HFFc6 (cell line): ENCODE measurements at regions not wholly inside any gene's neighbourhood (a gene's known extent, or its start where the extent isn't known, plus 50 kb on each side); places are given as distances from the start of the nearest gene placed in this dataset.

Experiments
- DNase-seq: peaks from one replicate; pipeline ENCODE4 v3.0.0-alpha.2; 2018
- H3K27ac Mint-ChIP-seq: 2 replicates; pipeline ENCODE4 v1.8.0; 2020; ENCODE audit warnings: mild to moderate bottlenecking, mixed read lengths
- H3K27me3 Mint-ChIP-seq: 2 replicates; pipeline ENCODE4 v1.8.0; 2021; ENCODE audit warnings: mild to moderate bottlenecking, moderate library complexity, mixed read lengths; ENCODE audit not compliant: insufficient read depth
- H3K36me3 Mint-ChIP-seq: 2 replicates; pipeline ENCODE4 v1.8.0; 2021; ENCODE audit warnings: low read depth, mixed read lengths
- H3K4me1 Mint-ChIP-seq: 2 replicates; pipeline ENCODE4 v1.8.0; 2020; ENCODE audit warnings: low read depth, mixed read lengths
- H3K4me3 Mint-ChIP-seq: 2 replicates; pipeline ENCODE4 v1.8.0; 2020; ENCODE audit warnings: mild to moderate bottlenecking, moderate library complexity, mixed read lengths
- H3K9me3 Mint-ChIP-seq: 2 replicates; pipeline ENCODE4 v1.8.0; 2020; ENCODE audit warnings: mild to moderate bottlenecking, mixed read lengths
- CTCF ChIP-seq: fragments of 200-600 bp; sonication (generic); IDR thresholded peaks from 2 replicates; pipeline ENCODE4 v1.5.0; 2021; ENCODE audit warnings: antibody characterized with exemption, mild to moderate bottlenecking

GRCh38 chr2:157946919-157947557 is 70.9 kb upstream of the ACVR1 start:
- Mint-ChIP-seq H3K9me3 (no peaks in the 10 kb centered on the region), H3K36me3 (no peaks in the 10 kb centered on the region), H3K27me3 (no peaks in the 10 kb centered on the region; the same call in none of the 2 replicates), H3K4me3 (no peak overlapping the region), H3K27ac (no peak overlapping the region), H3K4me1 (no peaks in the 10 kb centered on the region)
- DNase-seq, result no peak
- TF ChIP-seq CTCF, result no peak

GRCh38 chr2:157940024-157940423 is 63.9 kb upstream of the ACVR1 start:
- no peak for DNase-seq
- H3K9me3 Mint-ChIP-seq, result no peaks in the 10 kb centered on the region
- no peak for TF ChIP-seq CTCF
- peaks cover 6% of the 10 kb centered on the region; the same call in 1 of the 2 replicates for H3K4me1 Mint-ChIP-seq
- H3K36me3 Mint-ChIP-seq, result no peaks in the 10 kb centered on the region
- no peak overlapping the region for H3K27ac Mint-ChIP-seq
- H3K4me3 Mint-ChIP-seq, result no peak overlapping the region
- no peaks in the 10 kb centered on the region; the same call in 1 of the 2 replicates for H3K27me3 Mint-ChIP-seq

- TF ChIP-seq CTCF, result no peak
- Mint-ChIP-seq H3K9me3 (no peaks in the 10 kb centered on the region), H3K4me1 (peaks cover 6% of the 10 kb centered on the region; the same call in 1 of the 2 replicates), H3K27me3 (no peaks in the 10 kb centered on the region), H3K27ac (no peak overlapping the region), H3K36me3 (no peaks in the 10 kb centered on the region), H3K4me3 (no peak overlapping the region)
- no peak for DNase-seq
These were observed 62.4 kb upstream of the ACVR1 start for GRCh38 chr2:157938556-157938955.

GRCh38 chr2:157936406-157936805 is 60.3 kb upstream of the ACVR1 start:
- no peak for TF ChIP-seq CTCF
- H3K27ac Mint-ChIP-seq, result no peak overlapping the region
- peaks cover 4% of the 10 kb centered on the region; the same call in 1 of the 2 replicates for H3K27me3 Mint-ChIP-seq
- H3K4me3 Mint-ChIP-seq, result no peak overlapping the region
- no peak for DNase-seq
- H3K4me1 Mint-ChIP-seq, result peaks cover 6% of the 10 kb centered on the region; the same call in 1 of the 2 replicates
- H3K9me3 Mint-ChIP-seq, result no peaks in the 10 kb centered on the region
- H3K36me3 Mint-ChIP-seq, result no peaks in the 10 kb centered on the region

- TF ChIP-seq CTCF, result no peak
- Mint-ChIP-seq H3K4me1 (peaks cover 6% of the 10 kb centered on the region; the same call in 1 of the 2 replicates), H3K4me3 (no peak overlapping the region), H3K27me3 (peaks cover 4% of the 10 kb centered on the region; the same call in 1 of the 2 replicates), H3K9me3 (no peaks in the 10 kb centered on the region), H3K36me3 (no peaks in the 10 kb centered on the region), H3K27ac (no peak overlapping the region)
- no peak for DNase-seq
These were observed 59.3 kb upstream of the ACVR1 start for GRCh38 chr2:157935378-157935906.
